HAP-1 (cell line): ENCODE measurements at regions not wholly inside any gene's neighbourhood (a gene's known extent, or its start where the extent isn't known, plus 50 kb on each side); places are given as distances from the start of the nearest gene placed in this dataset.
A peak's percentile ranks its signal among the peaks of the same experiment; 100 is the strongest.
"Not testable (repeated sequence)": the region's sequence is repeated elsewhere in the genome, so short reads cannot be mapped to it uniquely, and the experiment has no call there.

ENCODE experiments used
- DNase-seq, 2 experiments: peaks; one replicate each; pipeline ENCODE4 v3.0.0-alpha.2; 2016 to 2020; ENCODE audit warnings: low spot score in 2 of 2
- H3K27me3 ChIP-seq: fragments of 250-450 bp; sonication (Bioruptor Pico); 2 replicates; pipeline ENCODE4 v1.5.1; 2020; ENCODE audit warnings: low read depth, mild to moderate bottlenecking, moderate library complexity
- H3K36me3 ChIP-seq: fragments of 250-450 bp; sonication (Bioruptor Pico); replicated peaks from 2 replicates; pipeline ENCODE4 v1.5.1; 2020; ENCODE audit warnings: mild to moderate bottlenecking
- H3K4me1 ChIP-seq: fragments of 250-450 bp; sonication (Bioruptor Pico); 2 replicates; pipeline ENCODE4 v1.5.1; 2020; ENCODE audit warnings: mild to moderate bottlenecking
- H3K4me3 ChIP-seq: fragments of 250-450 bp; sonication (Bioruptor Pico); 2 replicates; pipeline ENCODE4 v1.5.1; 2020; ENCODE audit warnings: mild to moderate bottlenecking, moderate library complexity
- H3K9me3 ChIP-seq: fragments of 250-450 bp; sonication (Bioruptor Pico); 2 replicates; pipeline ENCODE4 v1.5.1; 2020; ENCODE audit warnings: mild to moderate bottlenecking, moderate library complexity
- in situ Hi-C: fragments of 300-500 bp; cut with MboI; formaldehyde crosslinking; loops from 3 replicates; pipeline ENCODE4 v1.14.3; 2020; ENCODE audit warnings: low sequenced_read_pairs, inconsistent platforms, mixed read lengths

- H3K4me3 ChIP-seq, result no peak overlapping the region
- H3K9me3 ChIP-seq, result no peaks in the 10 kb centered on the region
- no peaks in the 10 kb centered on the region for H3K4me1 ChIP-seq
- in situ Hi-C loops, result no loop called here
- no peaks in the 10 kb centered on the region for H3K36me3 ChIP-seq
- H3K27me3 ChIP-seq, result no peaks in the 10 kb centered on the region
- peak in 1 of 2 experiments; percentile 19 for DNase-seq
Observed at GRCh38 chrX:145393702-145394235, 146.5 kb downstream of the SPANXN1 start.

GRCh38 chrX:145394344-145394743 is 147.0 kb downstream of the SPANXN1 start:
- Histone ChIP-seq H3K9me3 (no peaks in the 10 kb centered on the region), H3K27me3 (no peaks in the 10 kb centered on the region), H3K36me3 (no peaks in the 10 kb centered on the region), H3K4me1 (no peaks in the 10 kb centered on the region), H3K4me3 (no peak overlapping the region)
- DNase-seq, result no peak
- in situ Hi-C loops, result no loop called here

- H3K4me3 ChIP-seq, result no peak overlapping the region
- H3K27me3 ChIP-seq, result no peaks in the 10 kb centered on the region
Observed at GRCh38 chrX:145396612-145397011, 149.3 kb downstream of the SPANXN1 start.

GRCh38 chrX:145405012-145405411 is 157.7 kb downstream of the SPANXN1 start:
- no peak overlapping the region for H3K4me3 ChIP-seq
- no peaks in the 10 kb centered on the region for H3K4me1 ChIP-seq
- H3K9me3 ChIP-seq, result no peaks in the 10 kb centered on the region
- in situ Hi-C loops, result no loop called here
- no peaks in the 10 kb centered on the region for H3K27me3 ChIP-seq
- DNase-seq, result peak; percentile 26 to 66
- no peaks in the 10 kb centered on the region for H3K36me3 ChIP-seq

More at GRCh38 chrX:145396612-145397011, 149.3 kb downstream of the SPANXN1 start:
- Histone ChIP-seq H3K36me3 (no peaks in the 10 kb centered on the region), H3K9me3 (no peaks in the 10 kb centered on the region), H3K4me1 (no peaks in the 10 kb centered on the region)
- in situ Hi-C loops, result no loop called here
- DNase-seq, result no peak

- Histone ChIP-seq H3K9me3 (no peaks in the 10 kb centered on the region), H3K4me1 (no peaks in the 10 kb centered on the region), H3K36me3 (no peaks in the 10 kb centered on the region), H3K27me3 (no peaks in the 10 kb centered on the region), H3K4me3 (no peak overlapping the region)
- in situ Hi-C loops, result no loop called here
- DNase-seq, result no peak
Observed at GRCh38 chrX:145410622-145411021, 163.3 kb downstream of the SPANXN1 start.

- H3K4me1 ChIP-seq, H3K4me3 ChIP-seq, H3K36me3 ChIP-seq, in situ Hi-C loops, DNase-seq, H3K27me3 ChIP-seq, H3K9me3 ChIP-seq: not testable (repeated sequence)
Observed at GRCh38 chrX:145436211-145436610, 188.9 kb downstream of the SPANXN1 start.

GRCh38 chrX:145464650-145465049 is 217.3 kb downstream of the SPANXN1 start:
- Histone ChIP-seq H3K4me3 (no peak overlapping the region), H3K27me3 (no peaks in the 10 kb centered on the region), H3K9me3 (no peaks in the 10 kb centered on the region), H3K36me3 (no peaks in the 10 kb centered on the region), H3K4me1 (no peaks in the 10 kb centered on the region)
- in situ Hi-C loops, result no loop called here
- DNase-seq, result no peak

- DNase-seq, result no peak
- no peak overlapping the region for H3K4me3 ChIP-seq
- H3K36me3 ChIP-seq, result no peaks in the 10 kb centered on the region
- H3K27me3 ChIP-seq, result no peaks in the 10 kb centered on the region; the same call in 1 of the 2 replicates
- H3K9me3 ChIP-seq, result 0 out of 2 replicates have a peak, but pooled peaks cover 2% of the 10 kb centered on the region
- in situ Hi-C loops, result no loop called here
- H3K4me1 ChIP-seq, result no peaks in the 10 kb centered on the region
Observed at GRCh38 chrX:145475725-145476124, 228.4 kb downstream of the SPANXN1 start.

- H3K9me3 ChIP-seq, result 0 out of 2 replicates have a peak, but pooled peaks cover 2% of the 10 kb centered on the region
- in situ Hi-C loops, result no loop called here
- no peak overlapping the region for H3K4me3 ChIP-seq
- H3K36me3 ChIP-seq, result no peaks in the 10 kb centered on the region
- no peak for DNase-seq
- no peaks in the 10 kb centered on the region for H3K27me3 ChIP-seq
- H3K4me1 ChIP-seq, result no peaks in the 10 kb centered on the region
Observed at GRCh38 chrX:145484740-145485139, 237.4 kb downstream of the SPANXN1 start.

GRCh38 chrX:145502670-145503069 is 255.4 kb downstream of the SPANXN1 start:
- H3K4me3 ChIP-seq, result no peak overlapping the region
- H3K27me3 ChIP-seq, result no peaks in the 10 kb centered on the region
- no peaks in the 10 kb centered on the region for H3K9me3 ChIP-seq
- in situ Hi-C loops, result no loop called here
- no peak for DNase-seq
- no peaks in the 10 kb centered on the region for H3K36me3 ChIP-seq
- no peaks in the 10 kb centered on the region for H3K4me1 ChIP-seq

- in situ Hi-C loops, result no loop called here
- Histone ChIP-seq H3K9me3 (no peaks in the 10 kb centered on the region), H3K27me3 (no peaks in the 10 kb centered on the region)
Observed at GRCh38 chrX:145506214-145506613, 258.9 kb downstream of the SPANXN1 start.

GRCh38 chrX:145524931-145525330 is 277.6 kb downstream of the SPANXN1 start:
- H3K36me3 ChIP-seq, result no peaks in the 10 kb centered on the region
- H3K9me3 ChIP-seq, result no peaks in the 10 kb centered on the region
- no peak overlapping the region for H3K4me3 ChIP-seq
- in situ Hi-C loops, result no loop called here
- H3K4me1 ChIP-seq, result no peaks in the 10 kb centered on the region
- H3K27me3 ChIP-seq, result no peaks in the 10 kb centered on the region; the same call in 1 of the 2 replicates
- DNase-seq, result no peak

More at GRCh38 chrX:145506214-145506613, 258.9 kb downstream of the SPANXN1 start:
- H3K4me1 ChIP-seq, result no peaks in the 10 kb centered on the region
- H3K4me3 ChIP-seq, result no peak overlapping the region
- no peak for DNase-seq
- H3K36me3 ChIP-seq, result no peaks in the 10 kb centered on the region

GRCh38 chrX:145532176-145532780 is 285.0 kb downstream of the SPANXN1 start:
- DNase-seq, result no peak
- H3K36me3 ChIP-seq, result no peaks in the 10 kb centered on the region
- H3K4me1 ChIP-seq, result no peaks in the 10 kb centered on the region
- in situ Hi-C loops, result no loop called here
- H3K4me3 ChIP-seq, result no peak overlapping the region
- no peaks in the 10 kb centered on the region for H3K9me3 ChIP-seq
- H3K27me3 ChIP-seq, result no peaks in the 10 kb centered on the region

GRCh38 chrX:145533534-145533933 is 284.1 kb upstream of the SLITRK2 start:
- H3K27me3 ChIP-seq, result no peaks in the 10 kb centered on the region
- no peaks in the 10 kb centered on the region for H3K9me3 ChIP-seq
- no peaks in the 10 kb centered on the region for H3K4me1 ChIP-seq
- in situ Hi-C loops, result no loop called here
- no peaks in the 10 kb centered on the region for H3K36me3 ChIP-seq
- DNase-seq, result no peak
- H3K4me3 ChIP-seq, result no peak overlapping the region
